Esophagus muscularis mucosa (tissue), 4 donors: ENCODE measurements at regions not wholly inside any gene's neighbourhood (a gene's known extent, or its start where the extent isn't known, plus 50 kb on each side); places are given as distances from the start of the nearest gene placed in this dataset.

Source experiments
- DNase-seq: peaks from one replicate; pipeline ENCODE4 v3.0.0-alpha.2; 2017; ENCODE audit errors: extremely low spot score
- H3K27ac ChIP-seq, 4 donors: fragments of 200-600 bp; sonication (generic); replicated peaks in 1 of 4; 1 replicate in 3 of 4; 2 replicates in 1 of 4; pipeline ENCODE4 v1.5.1; 2016 to 2019; ENCODE audit warnings: mild to moderate bottlenecking in 1 of 4
- H3K27me3 ChIP-seq, 4 donors: fragments of 200-600 bp; sonication (generic); one replicate each; pipeline versions ENCODE4 v1.5.1 to v1.6.0; 2016 to 2019
- H3K36me3 ChIP-seq, 4 donors: fragments of 200-600 bp; sonication (generic); one replicate each; pipeline ENCODE4 v1.5.1; 2016 to 2019
- H3K4me1 ChIP-seq, 4 donors: fragments of 200-600 bp; sonication (generic); one replicate each; pipeline ENCODE4 v1.5.1; 2016 to 2019
- H3K4me3 ChIP-seq, 4 donors: fragments of 200-600 bp; sonication (generic); 1 replicate in 2 of 4; 2 replicates in 2 of 4; pipeline ENCODE4 v1.5.1; 2016 to 2019; ENCODE audit warnings: mild to moderate bottlenecking in 4 of 4, moderate library complexity in 1 of 4
- H3K9me3 ChIP-seq, 4 donors: fragments of 200-600 bp; sonication (generic); 1 replicate in 3 of 4; 2 replicates in 1 of 4; pipeline ENCODE4 v1.5.1; 2016 to 2019
- CTCF ChIP-seq, 3 experiments: fragments of 200-600 bp in 2 of 3; fragments of 450-650 bp in 1 of 3; sonication (generic) in 2 of 3; IDR thresholded peaks; one replicate each; pipeline ENCODE4 v1.5.1; 2017 to 2019; ENCODE audit warnings: antibody characterized with exemption in 3 of 3, mild to moderate bottlenecking in 2 of 3, moderate library complexity in 1 of 3
- EP300 ChIP-seq: sonication (generic); formaldehyde crosslinking; IDR thresholded peaks from one replicate; pipeline ENCODE4 v1.6.1; 2017; ENCODE audit warnings: antibody characterized with exemption
- POLR2A ChIP-seq: fragments of 450-650 bp; IDR thresholded peaks from one replicate; pipeline ENCODE4 v1.6.1; 2017; ENCODE audit warnings: antibody characterized with exemption, moderate library complexity, mild to moderate bottlenecking, low read depth
- POLR2AphosphoS5 ChIP-seq, 2 donors: sonication (generic); formaldehyde crosslinking; IDR thresholded peaks; one replicate each; pipeline ENCODE4 v1.6.1; 2017; ENCODE audit warnings: antibody characterized with exemption in 2 of 2
- WGBS: methylation state at CpG from one replicate; pipeline ENCODE4 v1.1.5; 2018; 5-methylcytosine and 5-hydroxymethylcytosine counted together
- intact Hi-C: fragments of 100-400 bp; cut with DNase I; formaldehyde crosslinking; loops from one replicate; pipeline ENCODE4 v1.15.1; 2023

- no peak for DNase-seq
- TF ChIP-seq POLR2AphosphoS5 (IDR thresholded peaks at IDR 0.05): no peak
- no peak for TF ChIP-seq CTCF (IDR thresholded peaks at IDR 0.05)
- no peak for TF ChIP-seq POLR2A
- TF ChIP-seq EP300: no peak
- no peaks in the 10 kb centered on the region for H3K9me3 ChIP-seq
- no peak overlapping the region for H3K4me3 ChIP-seq
- H3K27me3 ChIP-seq: no peaks in the 10 kb centered on the region
- WGBS: 89% methylated on average over 6 of the region's 12 CpGs
- no peaks in the 10 kb centered on the region for H3K36me3 ChIP-seq
- H3K27ac ChIP-seq: no peak overlapping the region
- intact Hi-C loops: no loop called here
- no peaks in the 10 kb centered on the region for H3K4me1 ChIP-seq
Observed at GRCh38 chr5:63570752-63571151, 391.5 kb downstream of the HTR1A start.

- intact Hi-C loops: no loop called here
- Histone ChIP-seq H3K36me3 (no peaks in the 10 kb centered on the region), H3K4me1 (no peaks in the 10 kb centered on the region), H3K27ac (no peak overlapping the region), H3K4me3 (no peak overlapping the region), H3K9me3 (peaks cover 0 to 8% (median 3%) of the 10 kb centered on the region in 4 donors), H3K27me3 (no peaks in the 10 kb centered on the region)
- no peak for DNase-seq
- no peak for TF ChIP-seq POLR2A
- TF ChIP-seq CTCF (IDR thresholded peaks at IDR 0.05): no peak
- TF ChIP-seq EP300: no peak
- no peak for TF ChIP-seq POLR2AphosphoS5 (IDR thresholded peaks at IDR 0.05)
- whole genome bisulfite sequencing: 84% methylated on average over 3 of the region's 3 CpGs
Observed at GRCh38 chr5:63564789-63565188, 397.5 kb downstream of the HTR1A start.

- no peak overlapping the region for H3K4me3 ChIP-seq
- H3K27me3 ChIP-seq: no peaks in the 10 kb centered on the region
- WGBS: 87% methylated on average over 20 of the region's 20 CpGs
- intact Hi-C loops: no loop called here
- peaks cover 0 to 8% (median 3%) of the 10 kb centered on the region in 4 donors for H3K9me3 ChIP-seq
- TF ChIP-seq POLR2AphosphoS5 (IDR thresholded peaks at IDR 0.05) (no peak), CTCF (IDR thresholded peaks at IDR 0.05) (no peak), EP300 (no peak), POLR2A (no peak)
- H3K27ac ChIP-seq: no peak overlapping the region
- H3K36me3 ChIP-seq: no peaks in the 10 kb centered on the region
- DNase-seq: no peak
- no peaks in the 10 kb centered on the region for H3K4me1 ChIP-seq
Observed at GRCh38 chr5:63563008-63563917, 399.0 kb downstream of the HTR1A start.

GRCh38 chr5:63555874-63556273 lies 406.4 kb downstream of the HTR1A start:
- no peak for TF ChIP-seq CTCF (IDR thresholded peaks at IDR 0.05)
- no peak for TF ChIP-seq EP300
- DNase-seq: no peak
- no peaks in the 10 kb centered on the region for H3K4me1 ChIP-seq
- no peaks in the 10 kb centered on the region for H3K9me3 ChIP-seq
- WGBS: 67% methylated on average over 4 of the region's 4 CpGs
- H3K4me3 ChIP-seq: no peak overlapping the region
- intact Hi-C loops: no loop called here
- H3K27ac ChIP-seq: no peak overlapping the region
- H3K27me3 ChIP-seq: no peaks in the 10 kb centered on the region
- H3K36me3 ChIP-seq: no peaks in the 10 kb centered on the region

GRCh38 chr5:63554191-63554590 lies 408.1 kb downstream of the HTR1A start:
- no peak for DNase-seq
- Histone ChIP-seq H3K4me3 (no peak overlapping the region), H3K36me3 (no peaks in the 10 kb centered on the region), H3K27ac (no peak overlapping the region), H3K9me3 (no peaks in the 10 kb centered on the region), H3K27me3 (no peaks in the 10 kb centered on the region), H3K4me1 (no peaks in the 10 kb centered on the region)
- TF ChIP-seq POLR2AphosphoS5 (IDR thresholded peaks at IDR 0.05) (no peak), CTCF (IDR thresholded peaks at IDR 0.05) (no peak), EP300 (no peak), POLR2A (no peak)
- intact Hi-C loops: no loop called here
- 48% methylated on average over 3 of the region's 3 CpGs for WGBS
